ENCODE measurements at regions not wholly inside any gene's neighbourhood (a gene's known extent, or its start where the extent isn't known, plus 50 kb on each side); places are given as distances from the start of the nearest gene placed in this dataset.

GRCh38 chr14:98445718-98446117 lies 826.3 kb downstream of the BCL11B start:
- DNase-seq: no peak
- Histone ChIP-seq H3K79me2 (ENCODE audit: insufficient read depth) (no peaks in the 10 kb centered on the region), H3F3A (replicated peaks; ENCODE audit: insufficient read depth) (no peaks in the 10 kb centered on the region), H3K4me2 (no peak overlapping the region), H3K36me3 (replicated peaks in 1 of 2; ENCODE audit: control insufficient read depth in 1 of 2, insufficient read depth in 2 of 2, low read length in 1 of 2) (no peaks in the 10 kb centered on the region), H3K9ac (no peak overlapping the region), H3K27ac (ENCODE audit: low read depth in 2 of 2, low read length in 1 of 2) (no peak overlapping the region), H3K27me3 (ENCODE audit: insufficient read depth) (no peaks in the 10 kb centered on the region), H3K9me3 (no peaks in the 10 kb centered on the region), H3K4me1 (ENCODE audit: control insufficient read depth in 1 of 2, insufficient read depth in 2 of 2, low read depth in 1 of 2, low read length in 1 of 2) (no peaks in the 10 kb centered on the region), H3K4me3 (ENCODE audit: low read depth in 2 of 2, low read length in 1 of 2) (no peak overlapping the region), H3K9me2 (no peaks in the 10 kb centered on the region), H2AFZ (ENCODE audit: low read depth) (no peak overlapping the region), H4K20me1 (ENCODE audit: insufficient read depth) (no peaks in the 10 kb centered on the region)
- TF ChIP-seq POLR2AphosphoS5 (IDR thresholded peaks at IDR 0.05; ENCODE audit: low read depth, low read length) (no peak), RXRA (IDR thresholded peaks at IDR 0.05; ENCODE audit: borderline replicate concordance, low read depth) (no peak), RFX5 (IDR thresholded peaks at IDR 0.05; ENCODE audit: low read length) (no peak), TEAD4 (IDR thresholded peaks at IDR 0.05; ENCODE audit: borderline replicate concordance, insufficient read depth) (no peak), SIN3A (IDR thresholded peaks at IDR 0.05; ENCODE audit: borderline replicate concordance, low read depth, low read length) (no peak), TAF1 (IDR thresholded peaks at IDR 0.05; ENCODE audit: borderline replicate concordance, low read depth, low read length) (no peak), MXI1 (IDR thresholded peaks at IDR 0.05; ENCODE audit: low read depth, low read length) (no peak), USF1 (IDR thresholded peaks at IDR 0.05; ENCODE audit: borderline replicate concordance, low read depth) (no peak), FOXM1 (IDR thresholded peaks at IDR 0.05; ENCODE audit: low read depth) (no peak), FOSL2 (IDR thresholded peaks at IDR 0.05; ENCODE audit: borderline replicate concordance, low read depth) (no peak), TCF12 (IDR thresholded peaks at IDR 0.05) (no peak), CHD2 (IDR thresholded peaks at IDR 0.05; ENCODE audit: low read length, partially characterized antibody) (no peak), SMC3 (IDR thresholded peaks at IDR 0.05; ENCODE audit: low read depth, low read length) (no peak), GABPA (IDR thresholded peaks at IDR 0.05; ENCODE audit: low read depth) (no peak)
- TF ChIP-seq, protein P1, sequence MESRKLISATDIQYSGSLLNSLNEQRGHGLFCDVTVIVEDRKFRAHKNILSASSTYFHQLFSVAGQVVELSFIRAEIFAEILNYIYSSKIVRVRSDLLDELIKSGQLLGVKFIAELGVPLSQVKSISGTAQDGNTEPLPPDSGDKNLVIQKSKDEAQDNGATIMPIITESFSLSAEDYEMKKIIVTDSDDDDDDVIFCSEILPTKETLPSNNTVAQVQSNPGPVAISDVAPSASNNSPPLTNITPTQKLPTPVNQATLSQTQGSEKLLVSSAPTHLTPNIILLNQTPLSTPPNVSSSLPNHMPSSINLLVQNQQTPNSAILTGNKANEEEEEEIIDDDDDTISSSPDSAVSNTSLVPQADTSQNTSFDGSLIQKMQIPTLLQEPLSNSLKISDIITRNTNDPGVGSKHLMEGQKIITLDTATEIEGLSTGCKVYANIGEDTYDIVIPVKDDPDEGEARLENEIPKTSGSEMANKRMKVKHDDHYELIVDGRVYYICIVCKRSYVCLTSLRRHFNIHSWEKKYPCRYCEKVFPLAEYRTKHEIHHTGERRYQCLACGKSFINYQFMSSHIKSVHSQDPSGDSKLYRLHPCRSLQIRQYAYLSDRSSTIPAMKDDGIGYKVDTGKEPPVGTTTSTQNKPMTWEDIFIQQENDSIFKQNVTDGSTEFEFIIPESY (IDR thresholded peaks at IDR 0.05; ENCODE audit: borderline replicate concordance, low read depth): no peak
- TF ChIP-seq, protein P2, sequence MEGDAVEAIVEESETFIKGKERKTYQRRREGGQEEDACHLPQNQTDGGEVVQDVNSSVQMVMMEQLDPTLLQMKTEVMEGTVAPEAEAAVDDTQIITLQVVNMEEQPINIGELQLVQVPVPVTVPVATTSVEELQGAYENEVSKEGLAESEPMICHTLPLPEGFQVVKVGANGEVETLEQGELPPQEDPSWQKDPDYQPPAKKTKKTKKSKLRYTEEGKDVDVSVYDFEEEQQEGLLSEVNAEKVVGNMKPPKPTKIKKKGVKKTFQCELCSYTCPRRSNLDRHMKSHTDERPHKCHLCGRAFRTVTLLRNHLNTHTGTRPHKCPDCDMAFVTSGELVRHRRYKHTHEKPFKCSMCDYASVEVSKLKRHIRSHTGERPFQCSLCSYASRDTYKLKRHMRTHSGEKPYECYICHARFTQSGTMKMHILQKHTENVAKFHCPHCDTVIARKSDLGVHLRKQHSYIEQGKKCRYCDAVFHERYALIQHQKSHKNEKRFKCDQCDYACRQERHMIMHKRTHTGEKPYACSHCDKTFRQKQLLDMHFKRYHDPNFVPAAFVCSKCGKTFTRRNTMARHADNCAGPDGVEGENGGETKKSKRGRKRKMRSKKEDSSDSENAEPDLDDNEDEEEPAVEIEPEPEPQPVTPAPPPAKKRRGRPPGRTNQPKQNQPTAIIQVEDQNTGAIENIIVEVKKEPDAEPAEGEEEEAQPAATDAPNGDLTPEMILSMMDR (IDR thresholded peaks at IDR 0.05): no peak
- TF ChIP-seq, protein P3, sequence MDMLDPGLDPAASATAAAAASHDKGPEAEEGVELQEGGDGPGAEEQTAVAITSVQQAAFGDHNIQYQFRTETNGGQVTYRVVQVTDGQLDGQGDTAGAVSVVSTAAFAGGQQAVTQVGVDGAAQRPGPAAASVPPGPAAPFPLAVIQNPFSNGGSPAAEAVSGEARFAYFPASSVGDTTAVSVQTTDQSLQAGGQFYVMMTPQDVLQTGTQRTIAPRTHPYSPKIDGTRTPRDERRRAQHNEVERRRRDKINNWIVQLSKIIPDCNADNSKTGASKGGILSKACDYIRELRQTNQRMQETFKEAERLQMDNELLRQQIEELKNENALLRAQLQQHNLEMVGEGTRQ (IDR thresholded peaks at IDR 0.05; ENCODE audit: borderline replicate concordance, low read depth, low read length): no peak
- TF ChIP-seq, protein P4, sequence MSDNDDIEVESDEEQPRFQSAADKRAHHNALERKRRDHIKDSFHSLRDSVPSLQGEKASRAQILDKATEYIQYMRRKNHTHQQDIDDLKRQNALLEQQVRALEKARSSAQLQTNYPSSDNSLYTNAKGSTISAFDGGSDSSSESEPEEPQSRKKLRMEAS (IDR thresholded peaks at IDR 0.05; ENCODE audit: low read depth): no peak
- TF ChIP-seq, protein P5, sequence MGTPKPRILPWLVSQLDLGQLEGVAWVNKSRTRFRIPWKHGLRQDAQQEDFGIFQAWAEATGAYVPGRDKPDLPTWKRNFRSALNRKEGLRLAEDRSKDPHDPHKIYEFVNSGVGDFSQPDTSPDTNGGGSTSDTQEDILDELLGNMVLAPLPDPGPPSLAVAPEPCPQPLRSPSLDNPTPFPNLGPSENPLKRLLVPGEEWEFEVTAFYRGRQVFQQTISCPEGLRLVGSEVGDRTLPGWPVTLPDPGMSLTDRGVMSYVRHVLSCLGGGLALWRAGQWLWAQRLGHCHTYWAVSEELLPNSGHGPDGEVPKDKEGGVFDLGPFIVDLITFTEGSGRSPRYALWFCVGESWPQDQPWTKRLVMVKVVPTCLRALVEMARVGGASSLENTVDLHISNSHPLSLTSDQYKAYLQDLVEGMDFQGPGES (IDR thresholded peaks at IDR 0.05; ENCODE audit: low read depth, low read length): no peak
- 0% methylated on average over 2 of the region's 2 CpGs for WGBS (ENCODE audit: low lambda C conversion rate)
- ChIA-PET POLR2A (no interaction called here), CTCF (no interaction called here)

All from SK-N-SH (cell line).